ENCODE measurements at regions not wholly inside any gene's neighbourhood (a gene's known extent, or its start where the extent isn't known, plus 50 kb on each side); places are given as distances from the start of the nearest gene placed in this dataset.
A peak's percentile ranks its signal among the peaks of the same experiment; 100 is the strongest.

- DNase-seq: peak; percentile 10
Measured at GRCh38 chr2:173590276-173590861, 235.7 kb downstream of the CDCA7 start.

- no peak for DNase-seq
Measured at GRCh38 chr2:173593109-173593508, 238.4 kb downstream of the CDCA7 start.

- DNase-seq: no peak
Measured at GRCh38 chr2:173596244-173596643, 241.6 kb downstream of the CDCA7 start.

DNA sequence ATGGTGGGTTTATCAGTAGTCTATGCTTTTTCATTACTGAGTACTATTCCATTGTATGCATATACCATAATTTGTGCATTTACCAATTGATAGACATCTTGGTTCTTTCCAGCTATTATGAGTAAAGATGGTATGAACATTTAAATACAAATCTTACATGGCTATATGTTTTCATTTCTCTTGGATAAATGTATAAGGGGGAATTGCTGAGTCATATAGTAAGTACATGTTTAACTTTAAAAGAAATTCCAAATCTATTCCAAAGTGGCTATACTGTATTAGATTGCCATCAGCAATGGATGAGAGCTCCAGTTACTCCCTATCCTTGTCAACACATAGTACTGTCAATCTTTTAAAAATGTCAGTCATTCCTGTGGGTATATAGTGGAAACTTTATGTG lies 243.9 kb downstream of the CDCA7 start:
- DNase-seq: no peak

DNA sequence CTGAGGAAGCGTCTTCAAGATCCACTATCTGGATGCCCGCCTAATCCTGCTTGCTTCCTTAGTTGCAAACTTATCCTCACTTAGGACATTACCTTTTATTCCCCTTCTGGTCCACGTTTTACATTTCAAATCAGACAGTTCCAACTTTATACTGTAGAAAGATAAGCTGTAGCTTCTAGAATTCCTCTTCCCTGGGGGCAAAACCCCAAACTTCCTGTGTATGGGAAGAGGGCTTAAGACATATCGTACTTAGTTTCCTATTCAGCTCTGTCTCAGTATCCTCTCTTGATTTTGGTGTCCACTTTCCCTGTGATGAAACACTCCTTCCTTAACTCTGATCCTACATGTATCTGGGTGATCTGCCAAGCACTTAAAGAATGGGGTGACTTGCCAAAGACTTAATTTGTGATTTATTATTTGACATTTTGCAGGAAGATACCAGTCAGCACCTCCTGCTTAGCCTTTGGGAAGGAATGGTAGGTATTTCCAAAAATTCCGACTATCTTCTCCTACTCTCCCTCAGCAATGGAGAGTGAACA lies 245.2 kb downstream of the CDCA7 start:
- DNase-seq: no peak

GRCh38 chr2:173602153-173602795 lies 247.6 kb downstream of the CDCA7 start:
- no peak for DNase-seq

- DNase-seq: no peak
Measured at GRCh38 chr2:173605994-173606393, 251.3 kb downstream of the CDCA7 start.

DNA sequence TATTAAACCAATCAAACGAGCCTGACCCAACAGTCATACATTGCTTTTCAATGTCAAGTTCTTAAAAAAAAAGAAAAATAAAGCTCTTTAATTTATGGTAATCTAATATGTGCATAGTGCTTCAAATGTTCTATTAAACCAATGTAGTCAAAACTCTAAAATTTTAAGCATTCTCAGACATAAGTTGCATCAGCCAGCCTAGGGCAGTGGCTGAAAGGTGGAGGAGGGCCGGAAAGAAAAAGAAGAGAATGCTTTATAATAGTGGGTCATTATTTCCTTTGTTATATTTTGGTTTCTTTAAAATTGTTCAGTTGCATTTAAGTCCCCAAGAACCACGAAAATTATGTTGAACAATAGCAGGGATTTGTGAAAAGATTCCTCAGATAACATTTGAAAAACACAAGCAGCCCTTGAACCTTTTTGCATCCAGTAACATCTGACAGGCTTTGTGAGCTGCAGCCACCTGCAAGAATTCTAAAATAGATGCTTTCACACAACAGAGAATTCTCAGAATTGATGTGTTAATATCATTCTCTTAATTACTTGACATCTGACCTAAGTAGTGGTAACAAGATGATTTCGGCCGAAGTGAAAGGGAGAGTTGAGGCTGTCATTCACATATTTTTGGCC lies 252.1 kb downstream of the CDCA7 start:
- DNase-seq: no peak

DNA sequence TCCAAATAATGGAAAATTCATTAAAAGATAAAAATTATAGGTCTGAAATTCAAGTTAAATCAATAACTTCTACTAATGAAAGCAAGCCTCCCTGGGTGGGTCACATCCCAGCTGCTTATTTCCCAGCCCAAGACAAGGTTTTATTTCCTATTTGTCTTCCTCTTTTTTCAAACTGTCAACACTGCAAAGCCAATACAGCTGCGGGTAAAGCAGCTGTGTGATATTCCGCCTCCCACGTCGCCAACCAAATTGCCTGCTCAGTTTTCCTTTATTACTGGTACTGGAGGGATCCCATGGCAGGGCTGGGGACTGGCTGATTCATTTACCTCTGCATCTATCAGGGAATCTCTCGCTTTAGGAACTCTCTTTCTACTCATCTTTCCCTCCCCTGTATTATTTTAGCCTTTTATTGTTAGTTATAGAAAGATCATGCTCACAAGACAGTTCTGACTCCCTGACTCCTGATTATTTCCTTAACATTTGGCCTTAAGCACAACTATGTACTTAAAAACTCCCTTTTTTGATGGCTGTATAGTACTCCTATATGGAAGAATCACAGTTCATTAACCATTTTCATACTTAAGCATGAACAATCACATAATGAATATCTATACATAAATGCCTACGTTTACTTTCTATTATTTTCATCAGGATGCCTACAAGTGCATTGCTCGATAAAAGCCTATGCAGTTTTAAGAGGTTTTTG lies 253.1 kb downstream of the CDCA7 start:
- DNase-seq: no peak

DNA sequence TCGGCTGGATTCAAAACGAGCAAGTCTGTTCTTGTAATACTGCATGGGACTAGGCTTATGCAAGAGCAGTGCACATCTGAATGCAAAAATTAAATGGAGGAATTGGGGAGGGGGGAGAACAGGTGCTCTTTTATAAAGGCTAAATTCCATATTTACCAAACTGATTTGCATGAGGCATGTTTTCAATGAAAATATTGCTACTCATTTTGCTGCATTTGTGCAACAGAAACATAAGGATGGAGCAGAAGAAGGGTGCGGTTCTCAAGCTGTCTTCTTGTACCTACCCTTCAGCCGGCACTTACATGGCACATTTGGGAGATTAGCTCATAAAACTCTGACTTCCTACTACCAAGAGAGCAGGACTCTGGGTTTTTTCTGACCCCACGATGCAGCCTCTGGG lies 256.4 kb downstream of the CDCA7 start:
- DNase-seq: no peak

GRCh38 chr2:173612354-173612753 lies 257.7 kb downstream of the CDCA7 start:
- no peak for DNase-seq

DNA sequence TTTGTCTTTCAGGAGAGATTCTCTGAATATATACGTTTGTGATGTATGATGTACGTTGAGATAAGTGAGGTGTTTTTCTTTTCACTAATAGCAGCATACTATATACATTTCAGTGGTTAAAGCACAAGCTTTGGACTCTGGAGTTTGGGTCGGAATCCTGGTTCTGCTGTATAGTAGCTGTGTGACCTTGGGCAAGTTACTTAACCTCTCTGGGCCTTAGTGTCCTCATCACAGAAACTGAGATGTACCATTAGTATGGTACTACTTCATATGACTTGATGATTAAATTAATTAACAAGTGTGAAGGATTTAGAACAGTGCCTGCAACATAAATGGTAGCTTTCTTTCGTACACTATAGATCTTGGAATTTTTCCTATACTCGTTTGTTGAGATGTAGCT lies 258.7 kb downstream of the CDCA7 start:
- no peak for DNase-seq

DNA sequence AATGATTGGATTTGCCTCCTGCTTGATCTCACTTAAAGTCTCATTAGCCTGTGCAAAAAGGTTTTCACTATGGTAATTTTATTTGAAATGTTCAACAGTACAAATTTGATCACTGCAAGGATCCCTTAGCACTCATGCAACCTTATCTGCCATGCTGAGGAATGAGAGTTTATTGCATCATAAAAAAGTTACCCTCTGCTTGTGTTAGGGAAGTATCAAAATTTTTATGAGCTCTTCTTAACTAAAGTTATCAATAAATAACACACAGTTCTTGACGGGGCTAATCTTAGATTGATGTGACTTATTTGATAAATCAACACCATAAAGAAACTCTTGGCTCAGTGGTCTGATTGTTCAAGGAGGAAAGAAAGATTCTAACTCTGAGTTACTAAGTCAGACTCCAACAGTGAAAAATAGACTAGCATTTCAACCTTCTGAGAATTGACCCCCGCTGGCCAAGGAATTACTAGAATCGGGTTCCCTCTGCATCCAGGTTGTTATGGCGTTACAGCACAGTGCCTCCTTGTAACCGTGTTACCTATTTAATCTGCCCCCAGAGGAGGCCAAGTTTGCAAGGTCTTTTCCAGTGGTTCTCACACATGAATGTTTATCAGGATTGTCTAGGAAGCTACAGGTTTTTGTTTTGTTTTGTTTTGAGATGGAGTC lies 259.7 kb downstream of the CDCA7 start:
- no peak for DNase-seq

DNA sequence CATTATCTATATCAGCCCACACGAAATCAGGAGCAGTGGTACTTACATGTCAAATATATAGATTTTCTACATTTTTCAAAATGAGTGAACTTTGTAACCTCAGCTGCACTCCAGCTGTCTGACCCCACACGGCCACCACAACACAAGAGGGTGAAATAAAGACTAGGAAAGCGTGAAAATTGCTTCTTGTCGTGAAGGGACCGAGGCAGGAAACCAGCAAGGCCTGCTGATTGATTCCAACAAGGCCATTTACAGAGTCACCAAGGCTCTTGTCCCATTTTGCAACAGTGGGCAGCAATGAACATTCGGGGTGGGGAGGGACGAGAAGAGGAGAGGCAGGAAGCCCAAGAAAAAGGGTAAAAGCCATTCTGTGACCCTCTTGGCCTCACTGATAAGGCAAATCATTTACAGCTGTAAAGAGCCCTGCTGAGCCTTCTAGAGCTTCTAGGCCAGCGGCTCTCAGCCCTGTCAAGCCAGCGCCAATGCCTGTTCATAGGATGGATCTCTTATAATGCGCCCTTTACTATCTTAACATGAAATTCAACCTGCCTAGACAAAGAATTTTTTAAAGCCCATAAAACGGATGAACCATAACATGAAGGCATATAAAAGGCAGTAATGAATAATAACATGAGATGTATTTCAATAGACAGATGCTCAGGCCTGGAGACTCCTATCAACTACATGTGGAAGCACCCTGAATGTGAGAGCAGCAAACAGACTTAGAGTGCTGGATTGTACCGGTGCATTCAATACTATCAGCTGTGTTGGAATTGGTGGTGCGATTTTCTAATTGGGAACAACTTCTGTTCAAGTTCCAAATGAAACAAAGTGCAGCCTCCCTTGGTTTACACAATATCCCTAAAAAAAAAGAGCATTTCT lies 269.0 kb downstream of the CDCA7 start:
- no peak for DNase-seq

DNA sequence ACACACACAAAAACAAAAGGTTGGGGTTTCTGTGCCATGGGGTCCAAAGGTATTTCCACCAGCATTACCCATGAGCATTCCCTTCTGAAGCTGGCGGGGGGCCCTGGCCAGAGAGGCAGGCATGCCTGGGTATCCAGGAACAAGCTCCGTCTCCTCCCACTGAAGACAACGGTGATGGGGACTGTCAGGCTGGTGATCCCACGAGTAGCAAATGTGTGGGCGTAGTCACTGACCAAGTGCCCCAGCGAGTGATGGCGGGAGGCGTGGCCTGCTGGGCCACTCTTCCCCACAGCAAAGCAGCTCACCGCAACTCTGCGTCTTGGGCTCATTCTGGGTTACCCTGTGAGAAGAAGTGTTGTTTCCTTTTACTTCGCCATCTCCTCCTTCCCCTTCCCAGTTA lies 270.6 kb downstream of the CDCA7 start:
- DNase-seq: no peak

GRCh38 chr2:173629076-173629475 lies 274.4 kb downstream of the CDCA7 start:
- no peak for DNase-seq

DNA sequence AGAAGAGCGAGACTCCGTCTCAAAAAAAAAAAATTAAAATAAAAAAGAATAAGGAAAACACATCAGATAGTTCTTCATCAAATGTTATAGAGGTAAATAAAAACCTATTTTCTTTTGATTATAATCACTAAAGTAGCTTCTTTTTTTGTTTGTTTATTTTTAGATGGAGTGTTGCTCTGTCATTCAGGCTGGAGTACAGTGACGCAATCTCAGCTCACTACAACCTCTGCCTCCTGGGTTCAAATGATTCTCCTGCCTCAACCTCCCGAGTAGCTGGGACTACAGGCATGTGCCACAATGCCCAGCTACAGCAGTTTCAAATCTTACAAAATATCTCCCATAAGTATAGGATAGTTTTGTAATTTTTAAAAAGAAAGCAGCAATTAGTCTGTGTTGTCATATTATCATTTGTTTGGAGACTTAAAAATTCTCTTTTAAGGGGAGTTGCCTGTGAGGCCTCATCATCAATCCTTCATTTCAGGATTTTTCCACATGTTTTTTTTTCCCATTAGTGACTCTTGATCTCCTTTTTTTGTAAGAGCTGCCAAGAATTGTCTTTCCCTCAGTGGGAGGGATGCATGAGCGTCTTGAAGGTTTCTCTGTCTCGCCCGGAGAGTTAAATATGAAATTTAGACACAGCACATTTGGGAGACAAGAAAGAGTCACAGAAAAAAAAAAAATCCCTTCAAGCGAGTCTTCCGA lies 275.9 kb downstream of the CDCA7 start:
- DNase-seq: no peak

- DNase-seq: no peak
Measured at GRCh38 chr2:173631127-173631460, 276.4 kb downstream of the CDCA7 start.

- no peak for DNase-seq
Measured at GRCh38 chr2:173644146-173644545, 289.5 kb downstream of the CDCA7 start.

- no peak for DNase-seq
Measured at GRCh38 chr2:173647681-173648311, 293.1 kb downstream of the CDCA7 start.

DNA sequence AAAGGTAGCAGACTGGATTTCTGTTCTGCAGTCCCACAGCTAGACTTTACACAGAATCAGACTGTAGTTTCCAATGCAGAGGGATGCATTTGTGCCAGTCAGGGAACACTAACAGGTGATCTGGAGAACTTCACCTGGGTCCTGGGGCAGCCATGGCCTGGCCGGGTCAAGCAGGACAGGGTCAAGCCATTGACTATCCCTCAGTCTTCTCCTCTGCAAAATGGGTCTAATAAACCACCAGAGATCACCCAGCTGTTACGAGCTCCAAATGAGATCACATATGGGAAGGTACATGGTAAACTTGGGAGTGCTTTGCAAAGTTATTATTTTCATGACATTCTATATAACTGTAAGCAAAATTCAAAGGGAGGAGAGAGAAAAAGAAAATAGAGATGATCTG lies 294.1 kb downstream of the CDCA7 start:
- DNase-seq: no peak

Measured in midbrain (tissue), 1 donor.